ENCODE measurements at regions not wholly inside any gene's neighbourhood (a gene's known extent, or its start where the extent isn't known, plus 50 kb on each side); places are given as distances from the start of the nearest gene placed in this dataset.

- no peak overlapping the region for H3K4me2 ChIP-seq (ENCODE audit: low read depth, low read length)
- no peak overlapping the region for H2AK9ac ChIP-seq (replicated peaks; ENCODE audit: low read depth, low read length, poor library complexity)
- H3K4me1 ChIP-seq (ENCODE audit: control insufficient read depth, insufficient read depth, low read length), result no peaks in the 10 kb centered on the region
- no TSS peak for BruUV-seq (replicated peaks)
- no peak overlapping the region for H2BK120ac ChIP-seq (ENCODE audit: low read depth, low read length)
- no peak overlapping the region for H3K27ac ChIP-seq (ENCODE audit: insufficient read depth, low read length)
- intact Hi-C loops (cut with micrococcal nuclease) (no loop called here), in situ Hi-C loops (cut with MboI; ENCODE audit: low sequenced_read_pairs) (no loop called here), dilution Hi-C loops (cut with HindIII; ENCODE audit: low sequenced_read_pairs, unreplicated experiment) (no loop called here)
- no peak overlapping the region for H3K4me3 ChIP-seq (ENCODE audit: insufficient read depth, low read depth, low read length)
- no peak overlapping the region for H4K5ac ChIP-seq (ENCODE audit: low read depth, low read length)
- 0 out of 2 replicates have a peak, but pooled peaks cover 1% of the 10 kb centered on the region for H3K9me3 ChIP-seq (ENCODE audit: control insufficient read depth, insufficient read depth, low read length)
- no peak overlapping the region for H2BK15ac ChIP-seq (ENCODE audit: low read depth, low read length)
- no peak overlapping the region for H3K9ac ChIP-seq (ENCODE audit: low read depth, low read length)
- ChIA-PET POLR2A (ENCODE audit: unreplicated experiment) (no interaction called here), CTCF (no interaction called here)
- no peak overlapping the region for H4K8ac ChIP-seq (ENCODE audit: low read depth in 2 of 2, low read length in 2 of 2)
- no peak overlapping the region for H2AK5ac ChIP-seq (ENCODE audit: low read depth, low read length)
- DNase-seq (no peak), ATAC-seq (ENCODE audit: low read depth) (no peak)
- H3K4ac ChIP-seq (ENCODE audit: low read depth, low read length), result no peak overlapping the region
- no peak overlapping the region for H4K91ac ChIP-seq (ENCODE audit: insufficient read depth, low read depth, low read length)
- no peak overlapping the region for H3K23ac ChIP-seq (ENCODE audit: low read depth, low read length)
- H3K9me1 ChIP-seq (ENCODE audit: insufficient read depth, low read length), result no peaks in the 10 kb centered on the region
- no peaks in the 10 kb centered on the region for H4K20me1 ChIP-seq (ENCODE audit: insufficient read depth, low read length)
- H3K56ac ChIP-seq (ENCODE audit: extremely low read depth, insufficient read depth, low read length), result no peak overlapping the region
- TF ChIP-seq MXI1 (IDR thresholded peaks at IDR 0.05; ENCODE audit: borderline replicate concordance, low read depth, low read length), result no peak
- no peak for TF ChIP-seq NFE2L2 (IDR thresholded peaks at IDR 0.05; ENCODE audit: low read depth, low read length)
- TF ChIP-seq RAD21 (IDR thresholded peaks at IDR 0.05; ENCODE audit: low read length), result no peak
- TF ChIP-seq POLR2A (IDR thresholded peaks at IDR 0.05; ENCODE audit: low read depth, low read length), result no peak
- no peak for TF ChIP-seq FOS (IDR thresholded peaks at IDR 0.05; ENCODE audit: low read depth, low read length)
- TF ChIP-seq MAFK (IDR thresholded peaks at IDR 0.05; ENCODE audit: low read depth, low read length), result no peak
- no peak for TF ChIP-seq SMC3 (IDR thresholded peaks at IDR 0.05; ENCODE audit: low read depth, low read length)
- TF ChIP-seq USF2 (IDR thresholded peaks at IDR 0.05; ENCODE audit: low read depth, low read length), result no peak
- TF ChIP-seq BHLHE40 (IDR thresholded peaks at IDR 0.05; ENCODE audit: low read depth, low read length), result no peak
- no peak for TF ChIP-seq CHD1 (IDR thresholded peaks at IDR 0.05; ENCODE audit: low read depth, low read length)
- no peak for TF ChIP-seq ELK1 (IDR thresholded peaks at IDR 0.05; ENCODE audit: borderline replicate concordance, low read depth, low read length)
- TF ChIP-seq CEBPB (IDR thresholded peaks at IDR 0.05; ENCODE audit: low read depth, low read length), result no peak
- no peak for TF ChIP-seq RFX5 (IDR thresholded peaks at IDR 0.05; ENCODE audit: low read depth, low read length)
- TF ChIP-seq CTCF (conservative IDR thresholded peaks at IDR 0.05; ENCODE audit: low read depth, low read length), result no peak
- TF ChIP-seq MAZ (IDR thresholded peaks at IDR 0.05; ENCODE audit: borderline replicate concordance, low read depth, low read length), result no peak
- TF ChIP-seq RCOR1 (IDR thresholded peaks at IDR 0.05; ENCODE audit: insufficient replicate concordance, low read length), result no peak
- H3K79me1 ChIP-seq (ENCODE audit: low read depth in 1 of 2, low read length in 2 of 2), result no peaks in the 10 kb centered on the region
- no peaks in the 10 kb centered on the region for H3K36me3 ChIP-seq (ENCODE audit: control insufficient read depth, insufficient read depth, low read length)
- 0% methylated on average over 1 of the region's 6 CpGs; no CpG with 5 or more reads in 1 of the 2 experiments for WGBS, 2 experiments (ENCODE audit: extremely low coverage in 2 of 2, insufficient read length in 1 of 2)
- H3K27me3 ChIP-seq (ENCODE audit: control insufficient read depth, insufficient read depth, low read length), result no peaks in the 10 kb centered on the region
- H2BK20ac ChIP-seq (ENCODE audit: low read depth, low read length), result no peak overlapping the region
- H2AFZ ChIP-seq (replicated peaks; ENCODE audit: low read length, poor library complexity), result no peak overlapping the region
- H2BK5ac ChIP-seq (ENCODE audit: low read depth, low read length, poor library complexity, severe bottlenecking), result no peak overlapping the region
- no peak overlapping the region for H3K14ac ChIP-seq (replicated peaks; ENCODE audit: low read depth, low read length)
- H3K18ac ChIP-seq (ENCODE audit: low read depth, low read length), result no peak overlapping the region
These were observed 257.0 kb downstream of the MSX2 start for GRCh38 chr5:174981416-174981815.
